Right atrium auricular region (tissue), 2 donors: ENCODE measurements at regions not wholly inside any gene's neighbourhood (a gene's known extent, or its start where the extent isn't known, plus 50 kb on each side); places are given as distances from the start of the nearest gene placed in this dataset.

Experiments
- DNase-seq: peaks from one replicate; pipeline ENCODE4 v3.0.0-alpha.2; 2019; ENCODE audit warnings: low spot score
- H3K27ac ChIP-seq, 2 donors: fragments of 200-600 bp; sonication (generic); 1 replicate in 1 of 2; 2 replicates in 1 of 2; pipeline ENCODE4 v1.5.1; 2016 to 2019
- H3K27me3 ChIP-seq, 2 donors: fragments of 200-600 bp; sonication (generic); one replicate each; pipeline versions ENCODE4 v1.5.1 to v1.6.0; 2017 to 2019
- H3K36me3 ChIP-seq: fragments of 200-600 bp; sonication (generic); one replicate; pipeline ENCODE4 v1.5.1; 2016
- H3K4me1 ChIP-seq, 2 donors: fragments of 200-600 bp; sonication (generic); one replicate each; pipeline versions ENCODE4 v1.5.1 to v1.6.0; 2017 to 2019
- H3K4me3 ChIP-seq, 2 donors: fragments of 200-600 bp; sonication (generic); 1 replicate in 1 of 2; 2 replicates in 1 of 2; pipeline ENCODE4 v1.5.1; 2017 to 2019; ENCODE audit warnings: mild to moderate bottlenecking in 1 of 2, moderate library complexity in 1 of 2
- H3K9me3 ChIP-seq, 2 donors: fragments of 200-600 bp; sonication (generic); one replicate each; pipeline ENCODE4 v1.5.1; 2019
- TF ChIP-seq, protein P1 (sequence below), 2 donors: fragments of 200-600 bp; sonication (generic); IDR thresholded peaks; one replicate each; pipeline ENCODE4 v1.5.1; 2019; ENCODE audit warnings: antibody characterized with exemption in 2 of 2

GRCh38 chr11:26276798-26277424 lies 55.0 kb upstream of the ANO3 start:
- TF ChIP-seq, protein P1, sequence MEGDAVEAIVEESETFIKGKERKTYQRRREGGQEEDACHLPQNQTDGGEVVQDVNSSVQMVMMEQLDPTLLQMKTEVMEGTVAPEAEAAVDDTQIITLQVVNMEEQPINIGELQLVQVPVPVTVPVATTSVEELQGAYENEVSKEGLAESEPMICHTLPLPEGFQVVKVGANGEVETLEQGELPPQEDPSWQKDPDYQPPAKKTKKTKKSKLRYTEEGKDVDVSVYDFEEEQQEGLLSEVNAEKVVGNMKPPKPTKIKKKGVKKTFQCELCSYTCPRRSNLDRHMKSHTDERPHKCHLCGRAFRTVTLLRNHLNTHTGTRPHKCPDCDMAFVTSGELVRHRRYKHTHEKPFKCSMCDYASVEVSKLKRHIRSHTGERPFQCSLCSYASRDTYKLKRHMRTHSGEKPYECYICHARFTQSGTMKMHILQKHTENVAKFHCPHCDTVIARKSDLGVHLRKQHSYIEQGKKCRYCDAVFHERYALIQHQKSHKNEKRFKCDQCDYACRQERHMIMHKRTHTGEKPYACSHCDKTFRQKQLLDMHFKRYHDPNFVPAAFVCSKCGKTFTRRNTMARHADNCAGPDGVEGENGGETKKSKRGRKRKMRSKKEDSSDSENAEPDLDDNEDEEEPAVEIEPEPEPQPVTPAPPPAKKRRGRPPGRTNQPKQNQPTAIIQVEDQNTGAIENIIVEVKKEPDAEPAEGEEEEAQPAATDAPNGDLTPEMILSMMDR (IDR thresholded peaks at IDR 0.05) = peak; percentile 94 to 97
- DNase-seq = peak; percentile 74
- Histone ChIP-seq H3K27me3 (no peaks in the 10 kb centered on the region), H3K9me3 (no peaks in the 10 kb centered on the region), H3K4me3 (no peak overlapping the region), H3K27ac (no peak overlapping the region), H3K36me3 (no peaks in the 10 kb centered on the region), H3K4me1 (no peaks in the 10 kb centered on the region)

DNA sequence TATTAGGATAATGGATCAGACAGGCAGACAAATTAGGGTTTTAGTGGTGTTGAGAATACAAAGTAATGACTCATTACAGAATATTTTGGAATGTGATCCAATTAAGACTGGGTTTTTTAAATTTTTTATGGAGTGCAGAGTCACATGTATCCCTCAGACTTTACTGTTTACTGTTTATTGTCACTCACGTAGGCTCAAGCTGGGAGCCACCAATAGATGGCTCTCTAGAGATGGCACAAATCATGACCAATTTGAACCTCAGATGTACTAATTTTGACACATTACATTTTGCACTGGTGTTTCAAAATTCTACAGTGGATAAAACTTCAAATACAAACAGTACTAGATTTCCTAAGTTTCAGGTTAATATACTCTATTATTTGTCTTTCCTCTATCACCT lies 53.6 kb upstream of the ANO3 start:
- no peaks in the 10 kb centered on the region for H3K27me3 ChIP-seq
- DNase-seq = no peak
- no peaks in the 10 kb centered on the region for H3K4me1 ChIP-seq
- H3K9me3 ChIP-seq = no peaks in the 10 kb centered on the region
- no peaks in the 10 kb centered on the region for H3K36me3 ChIP-seq
- H3K4me3 ChIP-seq = no peak overlapping the region
- TF ChIP-seq, protein P1 (IDR thresholded peaks at IDR 0.05) = no peak
- no peak overlapping the region for H3K27ac ChIP-seq
